GM23338 (cell line): ENCODE measurements at regions not wholly inside any gene's neighbourhood (a gene's known extent, or its start where the extent isn't known, plus 50 kb on each side); places are given as distances from the start of the nearest gene placed in this dataset.

Experiments used
- ATAC-seq: fragments of 200-7000 bp; cut with Tn5 transposase; 3 replicates; pipeline ENCODE4 v1.9.1; 2020
- DNase-seq: peaks from one replicate; pipeline ENCODE4 v3.0.0-alpha.2; 2015; ENCODE audit warnings: low spot score
- H2AFZ ChIP-seq: fragments of 200-600 bp; sonication (generic); 2 replicates; pipeline ENCODE4 v1.8.0; 2016; ENCODE audit warnings: antibody characterized with exemption, mild to moderate bottlenecking, moderate library complexity
- H3F3A ChIP-seq: fragments of 200-600 bp; sonication (generic); replicated peaks from 2 replicates; pipeline ENCODE4 v1.8.0; 2017; ENCODE audit warnings: antibody characterized with exemption, mixed run types, low read depth
- H3K27ac ChIP-seq: fragments of 200-600 bp; sonication (generic); 2 replicates; pipeline ENCODE4 v1.6.1; 2016; ENCODE audit warnings: low read depth
- H3K27me3 ChIP-seq: fragments of 200-600 bp; sonication (generic); 2 replicates; pipeline ENCODE4 v1.8.0; 2016; ENCODE audit warnings: mild to moderate bottlenecking, mixed run types, moderate library complexity; ENCODE audit not compliant: insufficient read depth
- H3K36me3 ChIP-seq: fragments of 200-600 bp; sonication (generic); 2 replicates; pipeline ENCODE4 v1.8.0; 2016; ENCODE audit warnings: mild to moderate bottlenecking; ENCODE audit not compliant: insufficient read depth
- H3K4me1 ChIP-seq: fragments of 200-600 bp; sonication (generic); 2 replicates; pipeline ENCODE4 v1.8.0; 2016; ENCODE audit warnings: mild to moderate bottlenecking, moderate library complexity; ENCODE audit not compliant: insufficient read depth
- H3K4me2 ChIP-seq: fragments of 200-600 bp; sonication (generic); 2 replicates; pipeline ENCODE4 v1.7.1; 2017; ENCODE audit warnings: mixed run types
- H3K4me3 ChIP-seq: fragments of 200-600 bp; sonication (generic); 2 replicates; pipeline ENCODE4 v1.6.1; 2016; ENCODE audit warnings: mixed run types
- H3K79me2 ChIP-seq: fragments of 200-600 bp; sonication (generic); replicated peaks from 2 replicates; pipeline ENCODE4 v1.8.0; 2017; ENCODE audit warnings: mild to moderate bottlenecking; ENCODE audit not compliant: insufficient read depth
- H3K9me2 ChIP-seq: fragments of 200-600 bp; sonication (generic); 2 replicates; pipeline ENCODE4 v1.8.0; 2017; ENCODE audit not compliant: insufficient read depth
- H4K20me1 ChIP-seq: fragments of 200-600 bp; sonication (generic); replicated peaks from 2 replicates; pipeline ENCODE4 v1.8.0; 2017; ENCODE audit warnings: mild to moderate bottlenecking; ENCODE audit not compliant: insufficient read depth
- H3K27ac Mint-ChIP-seq: 2 replicates; pipeline ENCODE4 v1.8.0; 2020; ENCODE audit warnings: inconsistent platforms, mild to moderate bottlenecking, moderate library complexity, mixed read lengths
- H3K27me3 Mint-ChIP-seq: 3 replicates; pipeline ENCODE4 v1.8.0; 2022; ENCODE audit warnings: low read depth, mild to moderate bottlenecking, moderate library complexity, mixed read lengths, inconsistent platforms; ENCODE audit not compliant: insufficient read depth, poor library complexity
- H3K36me3 Mint-ChIP-seq: 3 replicates; pipeline ENCODE4 v1.8.0; 2021; ENCODE audit warnings: low read depth, mild to moderate bottlenecking, inconsistent platforms, moderate library complexity, mixed read lengths
- H3K4me1 Mint-ChIP-seq: 3 replicates; pipeline ENCODE4 v1.8.0; 2020; ENCODE audit warnings: mild to moderate bottlenecking, inconsistent platforms, mixed read lengths
- H3K4me3 Mint-ChIP-seq: 3 replicates; pipeline ENCODE4 v1.8.0; 2021; ENCODE audit warnings: moderate library complexity, mild to moderate bottlenecking, inconsistent platforms, mixed read lengths
- H3K9me3 Mint-ChIP-seq: 3 replicates; pipeline ENCODE4 v1.8.0; 2020; ENCODE audit warnings: moderate library complexity, mild to moderate bottlenecking, inconsistent platforms, mixed read lengths
- EZH2 ChIP-seq: fragments of 200-600 bp; sonication (generic); IDR thresholded peaks from one replicate; pipeline ENCODE4 v1.8.0; 2017; ENCODE audit warnings: antibody characterized with exemption, mild to moderate bottlenecking, low read depth; ENCODE audit not compliant: unreplicated experiment
- JUNB ChIP-seq: IDR thresholded peaks from one replicate; pipeline ENCODE4 v1.6.1; 2016; ENCODE audit warnings: antibody characterized with exemption; ENCODE audit not compliant: unreplicated experiment
- NANOG ChIP-seq: IDR thresholded peaks from 2 replicates; pipeline ENCODE4 v1.6.1; 2016; ENCODE audit warnings: antibody characterized with exemption, borderline replicate concordance
- STAT1 ChIP-seq: IDR thresholded peaks from one replicate; pipeline ENCODE4 v1.6.1; 2016; ENCODE audit warnings: antibody characterized with exemption; ENCODE audit not compliant: unreplicated experiment
- TF ChIP-seq, protein P1 (sequence below), 2 experiments: fragments of 200-600 bp in 1 of 2; sonication (generic) in 1 of 2; conservative IDR thresholded peaks; 2 replicates each; pipeline versions ENCODE4 v1.5.1 to v1.6.1; 2016 to 2017; ENCODE audit warnings: antibody characterized with exemption in 2 of 2, low read depth in 2 of 2, mild to moderate bottlenecking in 2 of 2, moderate library complexity in 1 of 2
- TF ChIP-seq, protein P2 (sequence below): IDR thresholded peaks from 2 replicates; pipeline ENCODE4 v1.6.1; 2016; ENCODE audit warnings: antibody characterized with exemption
- TF ChIP-seq, protein P3 (sequence below): fragments of 250-450 bp; sonication (Bioruptor Pico); IDR thresholded peaks from 2 replicates; pipeline ENCODE4 v1.5.0; 2020; ENCODE audit warnings: mild to moderate bottlenecking, moderate library complexity
- TF ChIP-seq, protein P4 (sequence below): IDR thresholded peaks from one replicate; pipeline ENCODE4 v1.6.1; 2018; ENCODE audit warnings: antibody characterized with exemption; ENCODE audit not compliant: unreplicated experiment

DNA sequence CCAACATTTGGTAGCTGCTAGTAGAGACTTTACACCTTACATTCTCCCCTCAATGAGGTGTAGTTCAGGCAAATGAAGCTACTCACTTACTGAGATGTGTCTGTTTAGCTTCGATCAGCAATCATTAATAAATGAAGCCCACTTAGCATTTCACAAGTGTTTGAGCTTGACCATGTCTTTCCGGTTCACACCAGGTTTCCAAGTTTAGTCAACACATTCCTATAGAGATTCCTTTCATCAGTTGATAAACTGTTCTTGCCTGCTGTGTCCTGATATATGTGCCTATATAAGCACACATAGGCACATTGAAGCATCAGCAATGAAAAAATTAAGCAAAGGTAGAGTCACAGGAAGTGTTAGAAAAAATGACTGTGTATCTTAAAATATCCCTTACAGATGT, 150.0 kb downstream of the BTBD3 start:
- Histone ChIP-seq H3K4me1 (no peaks in the 10 kb centered on the region), H3K79me2 (no peaks in the 10 kb centered on the region), H3K9me2 (0 out of 2 replicates have a peak, but pooled peaks cover 10% of the 10 kb centered on the region), H3F3A (no peaks in the 10 kb centered on the region), H3K4me3 (no peak overlapping the region), H3K27ac (no peak overlapping the region), H3K36me3 (no peaks in the 10 kb centered on the region), H4K20me1 (no peaks in the 10 kb centered on the region), H3K27me3 (no peaks in the 10 kb centered on the region), H2AFZ (no peak overlapping the region), H3K4me2 (no peak overlapping the region)
- ATAC-seq: no peak
- Mint-ChIP-seq H3K9me3 (peaks cover 8% of the 10 kb centered on the region; the same call in 1 of the 3 replicates), H3K4me1 (peaks cover 14% of the 10 kb centered on the region; the same call in 2 of the 3 replicates), H3K27ac (no peak overlapping the region), H3K27me3 (no peaks in the 10 kb centered on the region), H3K36me3 (no peaks in the 10 kb centered on the region), H3K4me3 (no peak overlapping the region)
- TF ChIP-seq EZH2: no peak
- DNase-seq: no peak

DNA sequence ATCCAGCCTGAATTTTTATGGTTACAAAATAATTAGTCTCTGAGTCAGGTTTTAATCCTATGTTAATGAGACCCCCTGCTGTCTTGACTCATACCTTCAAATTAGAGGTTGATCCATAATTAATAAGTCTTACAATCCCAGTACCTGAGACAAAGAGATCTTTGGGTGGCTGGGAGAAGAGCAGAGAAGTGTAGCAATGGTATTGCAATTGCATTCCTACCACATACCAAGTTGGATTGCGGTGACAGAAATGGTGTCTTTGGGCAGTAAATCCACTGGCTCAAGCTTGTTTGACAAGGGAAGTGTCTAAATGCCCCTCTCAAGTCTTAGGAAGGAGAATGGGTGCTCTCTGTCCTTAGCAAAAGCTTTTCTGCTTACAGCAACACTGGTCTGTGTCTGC, 150.4 kb downstream of the BTBD3 start:
- H3K4me3 ChIP-seq: no peak overlapping the region
- DNase-seq (peak; percentile 54), ATAC-seq (peak; percentile 68)
- peaks cover 18% of the 10 kb centered on the region; the same call in 2 of the 3 replicates for H3K4me1 Mint-ChIP-seq
- no peaks in the 10 kb centered on the region for H3K27me3 Mint-ChIP-seq
- no peak overlapping the region for H3K4me3 Mint-ChIP-seq
- no peaks in the 10 kb centered on the region for H3K79me2 ChIP-seq
- no peak overlapping the region for H2AFZ ChIP-seq
- no peaks in the 10 kb centered on the region for H3F3A ChIP-seq
- TF ChIP-seq, protein P1, sequence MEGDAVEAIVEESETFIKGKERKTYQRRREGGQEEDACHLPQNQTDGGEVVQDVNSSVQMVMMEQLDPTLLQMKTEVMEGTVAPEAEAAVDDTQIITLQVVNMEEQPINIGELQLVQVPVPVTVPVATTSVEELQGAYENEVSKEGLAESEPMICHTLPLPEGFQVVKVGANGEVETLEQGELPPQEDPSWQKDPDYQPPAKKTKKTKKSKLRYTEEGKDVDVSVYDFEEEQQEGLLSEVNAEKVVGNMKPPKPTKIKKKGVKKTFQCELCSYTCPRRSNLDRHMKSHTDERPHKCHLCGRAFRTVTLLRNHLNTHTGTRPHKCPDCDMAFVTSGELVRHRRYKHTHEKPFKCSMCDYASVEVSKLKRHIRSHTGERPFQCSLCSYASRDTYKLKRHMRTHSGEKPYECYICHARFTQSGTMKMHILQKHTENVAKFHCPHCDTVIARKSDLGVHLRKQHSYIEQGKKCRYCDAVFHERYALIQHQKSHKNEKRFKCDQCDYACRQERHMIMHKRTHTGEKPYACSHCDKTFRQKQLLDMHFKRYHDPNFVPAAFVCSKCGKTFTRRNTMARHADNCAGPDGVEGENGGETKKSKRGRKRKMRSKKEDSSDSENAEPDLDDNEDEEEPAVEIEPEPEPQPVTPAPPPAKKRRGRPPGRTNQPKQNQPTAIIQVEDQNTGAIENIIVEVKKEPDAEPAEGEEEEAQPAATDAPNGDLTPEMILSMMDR (conservative IDR thresholded peaks at IDR 0.05; ENCODE audit: low read depth in 2 of 2): no peak
- no peak for TF ChIP-seq STAT1
- TF ChIP-seq, protein P2, sequence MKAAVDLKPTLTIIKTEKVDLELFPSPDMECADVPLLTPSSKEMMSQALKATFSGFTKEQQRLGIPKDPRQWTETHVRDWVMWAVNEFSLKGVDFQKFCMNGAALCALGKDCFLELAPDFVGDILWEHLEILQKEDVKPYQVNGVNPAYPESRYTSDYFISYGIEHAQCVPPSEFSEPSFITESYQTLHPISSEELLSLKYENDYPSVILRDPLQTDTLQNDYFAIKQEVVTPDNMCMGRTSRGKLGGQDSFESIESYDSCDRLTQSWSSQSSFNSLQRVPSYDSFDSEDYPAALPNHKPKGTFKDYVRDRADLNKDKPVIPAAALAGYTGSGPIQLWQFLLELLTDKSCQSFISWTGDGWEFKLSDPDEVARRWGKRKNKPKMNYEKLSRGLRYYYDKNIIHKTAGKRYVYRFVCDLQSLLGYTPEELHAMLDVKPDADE: no peak
- TF ChIP-seq, protein P3, sequence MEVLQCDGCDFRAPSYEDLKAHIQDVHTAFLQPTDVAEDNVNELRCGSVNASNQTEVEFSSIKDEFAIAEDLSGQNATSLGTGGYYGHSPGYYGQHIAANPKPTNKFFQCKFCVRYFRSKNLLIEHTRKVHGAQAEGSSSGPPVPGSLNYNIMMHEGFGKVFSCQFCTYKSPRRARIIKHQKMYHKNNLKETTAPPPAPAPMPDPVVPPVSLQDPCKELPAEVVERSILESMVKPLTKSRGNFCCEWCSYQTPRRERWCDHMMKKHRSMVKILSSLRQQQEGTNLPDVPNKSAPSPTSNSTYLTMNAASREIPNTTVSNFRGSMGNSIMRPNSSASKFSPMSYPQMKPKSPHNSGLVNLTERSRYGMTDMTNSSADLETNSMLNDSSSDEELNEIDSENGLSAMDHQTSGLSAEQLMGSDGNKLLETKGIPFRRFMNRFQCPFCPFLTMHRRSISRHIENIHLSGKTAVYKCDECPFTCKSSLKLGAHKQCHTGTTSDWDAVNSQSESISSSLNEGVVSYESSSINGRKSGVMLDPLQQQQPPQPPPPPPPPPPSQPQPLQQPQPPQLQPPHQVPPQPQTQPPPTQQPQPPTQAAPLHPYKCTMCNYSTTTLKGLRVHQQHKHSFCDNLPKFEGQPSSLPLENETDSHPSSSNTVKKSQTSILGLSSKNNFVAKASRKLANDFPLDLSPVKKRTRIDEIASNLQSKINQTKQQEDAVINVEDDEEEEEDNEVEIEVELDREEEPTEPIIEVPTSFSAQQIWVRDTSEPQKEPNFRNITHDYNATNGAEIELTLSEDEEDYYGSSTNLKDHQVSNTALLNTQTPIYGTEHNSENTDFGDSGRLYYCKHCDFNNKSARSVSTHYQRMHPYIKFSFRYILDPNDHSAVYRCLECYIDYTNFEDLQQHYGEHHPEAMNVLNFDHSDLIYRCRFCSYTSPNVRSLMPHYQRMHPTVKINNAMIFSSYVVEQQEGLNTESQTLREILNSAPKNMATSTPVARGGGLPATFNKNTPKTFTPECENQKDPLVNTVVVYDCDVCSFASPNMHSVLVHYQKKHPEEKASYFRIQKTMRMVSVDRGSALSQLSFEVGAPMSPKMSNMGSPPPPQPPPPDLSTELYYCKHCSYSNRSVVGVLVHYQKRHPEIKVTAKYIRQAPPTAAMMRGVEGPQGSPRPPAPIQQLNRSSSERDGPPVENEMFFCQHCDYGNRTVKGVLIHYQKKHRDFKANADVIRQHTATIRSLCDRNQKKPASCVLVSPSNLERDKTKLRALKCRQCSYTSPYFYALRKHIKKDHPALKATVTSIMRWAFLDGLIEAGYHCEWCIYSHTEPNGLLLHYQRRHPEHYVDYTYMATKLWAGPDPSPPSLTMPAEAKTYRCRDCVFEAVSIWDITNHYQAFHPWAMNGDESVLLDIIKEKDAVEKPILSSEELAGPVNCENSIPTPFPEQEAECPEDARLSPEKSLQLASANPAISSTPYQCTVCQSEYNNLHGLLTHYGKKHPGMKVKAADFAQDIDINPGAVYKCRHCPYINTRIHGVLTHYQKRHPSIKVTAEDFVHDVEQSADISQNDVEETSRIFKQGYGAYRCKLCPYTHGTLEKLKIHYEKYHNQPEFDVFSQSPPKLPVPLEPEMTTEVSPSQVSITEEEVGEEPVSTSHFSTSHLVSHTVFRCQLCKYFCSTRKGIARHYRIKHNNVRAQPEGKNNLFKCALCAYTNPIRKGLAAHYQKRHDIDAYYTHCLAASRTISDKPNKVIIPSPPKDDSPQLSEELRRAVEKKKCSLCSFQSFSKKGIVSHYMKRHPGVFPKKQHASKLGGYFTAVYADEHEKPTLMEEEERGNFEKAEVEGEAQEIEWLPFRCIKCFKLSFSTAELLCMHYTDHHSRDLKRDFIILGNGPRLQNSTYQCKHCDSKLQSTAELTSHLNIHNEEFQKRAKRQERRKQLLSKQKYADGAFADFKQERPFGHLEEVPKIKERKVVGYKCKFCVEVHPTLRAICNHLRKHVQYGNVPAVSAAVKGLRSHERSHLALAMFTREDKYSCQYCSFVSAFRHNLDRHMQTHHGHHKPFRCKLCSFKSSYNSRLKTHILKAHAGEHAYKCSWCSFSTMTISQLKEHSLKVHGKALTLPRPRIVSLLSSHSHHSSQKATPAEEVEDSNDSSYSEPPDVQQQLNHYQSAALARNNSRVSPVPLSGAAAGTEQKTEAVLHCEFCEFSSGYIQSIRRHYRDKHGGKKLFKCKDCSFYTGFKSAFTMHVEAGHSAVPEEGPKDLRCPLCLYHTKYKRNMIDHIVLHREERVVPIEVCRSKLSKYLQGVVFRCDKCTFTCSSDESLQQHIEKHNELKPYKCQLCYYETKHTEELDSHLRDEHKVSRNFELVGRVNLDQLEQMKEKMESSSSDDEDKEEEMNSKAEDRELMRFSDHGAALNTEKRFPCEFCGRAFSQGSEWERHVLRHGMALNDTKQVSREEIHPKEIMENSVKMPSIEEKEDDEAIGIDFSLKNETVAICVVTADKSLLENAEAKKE: 0 out of 2 replicates have a peak, but pooled peaks have one; percentile 38
- no peak for TF ChIP-seq NANOG
- TF ChIP-seq, protein P4, sequence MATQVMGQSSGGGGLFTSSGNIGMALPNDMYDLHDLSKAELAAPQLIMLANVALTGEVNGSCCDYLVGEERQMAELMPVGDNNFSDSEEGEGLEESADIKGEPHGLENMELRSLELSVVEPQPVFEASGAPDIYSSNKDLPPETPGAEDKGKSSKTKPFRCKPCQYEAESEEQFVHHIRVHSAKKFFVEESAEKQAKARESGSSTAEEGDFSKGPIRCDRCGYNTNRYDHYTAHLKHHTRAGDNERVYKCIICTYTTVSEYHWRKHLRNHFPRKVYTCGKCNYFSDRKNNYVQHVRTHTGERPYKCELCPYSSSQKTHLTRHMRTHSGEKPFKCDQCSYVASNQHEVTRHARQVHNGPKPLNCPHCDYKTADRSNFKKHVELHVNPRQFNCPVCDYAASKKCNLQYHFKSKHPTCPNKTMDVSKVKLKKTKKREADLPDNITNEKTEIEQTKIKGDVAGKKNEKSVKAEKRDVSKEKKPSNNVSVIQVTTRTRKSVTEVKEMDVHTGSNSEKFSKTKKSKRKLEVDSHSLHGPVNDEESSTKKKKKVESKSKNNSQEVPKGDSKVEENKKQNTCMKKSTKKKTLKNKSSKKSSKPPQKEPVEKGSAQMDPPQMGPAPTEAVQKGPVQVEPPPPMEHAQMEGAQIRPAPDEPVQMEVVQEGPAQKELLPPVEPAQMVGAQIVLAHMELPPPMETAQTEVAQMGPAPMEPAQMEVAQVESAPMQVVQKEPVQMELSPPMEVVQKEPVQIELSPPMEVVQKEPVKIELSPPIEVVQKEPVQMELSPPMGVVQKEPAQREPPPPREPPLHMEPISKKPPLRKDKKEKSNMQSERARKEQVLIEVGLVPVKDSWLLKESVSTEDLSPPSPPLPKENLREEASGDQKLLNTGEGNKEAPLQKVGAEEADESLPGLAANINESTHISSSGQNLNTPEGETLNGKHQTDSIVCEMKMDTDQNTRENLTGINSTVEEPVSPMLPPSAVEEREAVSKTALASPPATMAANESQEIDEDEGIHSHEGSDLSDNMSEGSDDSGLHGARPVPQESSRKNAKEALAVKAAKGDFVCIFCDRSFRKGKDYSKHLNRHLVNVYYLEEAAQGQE: no peak
- TF ChIP-seq JUNB: no peak
- H3K36me3 Mint-ChIP-seq: no peaks in the 10 kb centered on the region
- H3K27me3 ChIP-seq: no peaks in the 10 kb centered on the region
- no peaks in the 10 kb centered on the region for H4K20me1 ChIP-seq
- no peaks in the 10 kb centered on the region for H3K4me1 ChIP-seq
- peaks cover 8% of the 10 kb centered on the region; the same call in 1 of the 3 replicates for H3K9me3 Mint-ChIP-seq
- 0 out of 2 replicates have a peak, but pooled peaks cover 10% of the 10 kb centered on the region for H3K9me2 ChIP-seq
- no peaks in the 10 kb centered on the region for H3K36me3 ChIP-seq
- no peak overlapping the region; the same call in 1 of the 2 replicates for H3K27ac Mint-ChIP-seq
- no peak overlapping the region for H3K27ac ChIP-seq
- H3K4me2 ChIP-seq: no peak overlapping the region
